Activated CD8-positive, alpha-beta memory T cell treated with anti-CD3 and anti-CD28 coated beads, Interleukin-2, amount 50 U/mL, for 24 hours (primary cell): ENCODE measurements at regions not wholly inside any gene's neighbourhood (a gene's known extent, or its start where the extent isn't known, plus 50 kb on each side); places are given as distances from the start of the nearest gene placed in this dataset.
"Not testable (repeated sequence)": the region's sequence is repeated elsewhere in the genome, so short reads cannot be mapped to it uniquely, and the experiment has no call there.

Source experiments
- DNase-seq: peaks from one replicate; pipeline ENCODE4 v3.0.0-alpha.2; 2020; ENCODE audit errors: extremely low read depth

DNA sequence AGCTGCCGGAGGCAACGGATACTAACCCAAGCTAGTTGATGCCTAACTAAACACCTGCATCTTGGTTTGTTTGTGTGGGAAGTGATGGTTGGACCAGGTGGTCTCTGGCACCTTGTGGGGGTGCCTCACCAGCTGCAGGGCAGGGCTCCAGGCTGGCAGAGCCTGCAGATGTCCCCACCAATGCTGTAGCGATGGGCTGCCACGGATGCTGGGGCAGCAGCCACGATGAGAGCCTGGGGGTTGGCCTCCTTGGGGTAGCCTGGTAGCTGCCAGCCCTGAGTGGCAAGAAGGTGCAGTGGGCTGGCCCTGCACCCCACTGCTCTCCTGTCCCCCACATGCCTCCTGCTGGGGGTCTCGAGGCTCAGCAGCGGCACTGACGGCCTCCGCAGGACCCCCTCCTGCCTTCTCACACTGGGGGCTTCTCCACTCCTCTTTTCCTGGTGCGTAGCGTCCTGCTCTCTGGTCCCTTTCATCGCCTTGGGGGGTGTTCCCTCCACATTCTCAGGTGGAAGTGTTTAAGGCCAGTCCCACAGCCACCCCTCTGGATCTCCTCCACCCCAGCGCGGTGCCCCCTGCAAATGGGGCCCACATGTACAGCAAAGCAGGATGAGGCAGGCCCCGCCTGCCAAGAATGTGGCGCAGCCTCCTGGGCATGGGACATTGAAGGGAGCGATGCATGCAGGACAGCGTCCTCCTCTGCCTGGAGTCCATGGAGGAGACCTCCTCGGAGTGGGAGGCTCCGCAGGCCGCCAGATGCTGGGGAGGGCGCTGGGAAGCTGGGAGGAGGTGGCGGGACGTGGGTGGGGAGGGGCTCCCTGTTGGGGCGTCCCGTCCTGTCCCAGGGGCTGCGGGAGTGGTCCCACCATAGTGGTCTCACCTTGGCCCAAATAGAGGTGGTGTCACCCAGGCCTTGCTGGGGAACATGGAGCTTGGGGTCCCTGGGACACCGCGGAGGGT lies 173.1 kb downstream of the ASB1 start:
- DNase-seq, result no peak

DNA sequence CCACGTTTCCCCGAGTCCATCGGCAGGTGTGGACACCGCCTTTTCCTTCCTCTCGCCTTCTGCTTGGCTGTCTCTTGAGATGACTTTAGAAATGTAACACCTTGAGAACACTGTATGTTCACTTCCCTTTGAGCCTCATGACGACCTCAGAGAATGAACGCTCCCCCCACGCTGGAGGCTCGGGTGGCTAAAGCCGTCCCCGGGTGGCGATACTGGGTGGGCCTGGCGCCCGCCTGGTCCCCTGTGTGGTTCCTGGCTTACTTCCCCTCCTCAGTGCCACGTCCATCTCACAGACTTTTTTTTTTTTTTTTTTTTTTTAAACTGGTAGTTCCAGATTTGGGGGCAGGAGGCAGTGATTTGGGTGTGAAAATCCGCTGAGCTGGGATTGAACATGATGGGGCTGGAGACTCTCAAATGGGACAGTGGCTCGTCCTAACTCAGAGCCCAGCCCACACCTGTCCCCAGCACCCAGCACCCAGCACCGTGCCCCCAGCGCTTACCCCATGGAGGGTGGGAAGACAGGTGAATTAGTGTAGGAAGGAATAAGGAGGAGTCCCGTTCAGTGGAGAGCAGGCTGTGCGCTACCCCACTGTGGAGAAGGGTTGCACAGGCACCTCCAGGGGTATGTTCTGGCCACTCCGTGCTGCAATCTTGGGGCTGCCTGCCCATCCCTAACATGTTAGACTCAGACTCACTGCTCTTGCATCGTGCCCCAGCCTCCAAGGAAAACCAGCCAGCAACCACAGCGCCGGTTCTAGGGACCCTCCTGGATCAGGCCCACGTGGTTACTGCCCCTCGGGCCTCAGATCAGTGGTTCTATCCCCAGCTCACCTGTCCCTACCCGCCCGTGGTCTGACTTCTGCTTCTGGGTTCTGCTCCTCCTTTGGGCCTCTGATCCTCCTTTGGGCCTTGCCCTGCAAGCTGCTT lies 174.0 kb downstream of the ASB1 start:
- DNase-seq, result no peak

DNA sequence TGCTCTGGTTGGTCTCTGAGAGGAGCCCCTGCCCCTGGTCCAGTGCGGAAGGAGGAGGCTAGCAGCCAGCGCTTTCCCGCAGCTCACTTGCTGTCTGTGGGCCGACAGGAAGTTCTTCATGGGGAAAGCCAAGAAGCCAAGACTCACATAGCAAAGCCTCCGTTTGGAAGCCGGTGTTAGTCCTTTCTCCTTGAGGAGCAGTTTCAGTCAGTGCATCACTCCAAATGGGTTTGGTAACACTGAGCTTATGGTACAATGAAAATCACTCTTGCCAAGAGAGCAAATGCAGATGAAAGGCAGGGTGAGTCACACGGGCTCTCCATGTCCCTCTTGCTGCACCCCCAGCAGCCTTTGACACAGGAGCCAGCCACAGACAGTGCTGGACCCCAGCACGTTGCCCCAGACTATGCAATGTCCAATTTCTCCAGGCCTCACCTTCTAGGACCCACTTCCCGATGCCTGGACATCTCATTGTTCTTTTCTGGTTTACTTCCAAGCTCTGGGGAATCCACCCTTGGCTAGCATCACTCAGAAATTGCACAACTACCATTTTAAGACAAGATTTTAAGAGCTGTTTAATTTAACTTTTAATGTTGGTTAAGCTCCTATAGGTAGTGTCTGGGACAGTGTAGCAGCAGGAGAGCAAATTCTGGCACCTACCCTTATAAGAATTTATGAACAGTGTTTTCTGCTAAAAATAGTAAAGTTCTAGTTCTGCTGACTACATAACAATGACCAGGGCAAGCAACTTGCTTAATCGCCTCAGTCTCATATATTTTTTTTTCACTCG lies 174.9 kb downstream of the ASB1 start:
- no peak for DNase-seq

DNA sequence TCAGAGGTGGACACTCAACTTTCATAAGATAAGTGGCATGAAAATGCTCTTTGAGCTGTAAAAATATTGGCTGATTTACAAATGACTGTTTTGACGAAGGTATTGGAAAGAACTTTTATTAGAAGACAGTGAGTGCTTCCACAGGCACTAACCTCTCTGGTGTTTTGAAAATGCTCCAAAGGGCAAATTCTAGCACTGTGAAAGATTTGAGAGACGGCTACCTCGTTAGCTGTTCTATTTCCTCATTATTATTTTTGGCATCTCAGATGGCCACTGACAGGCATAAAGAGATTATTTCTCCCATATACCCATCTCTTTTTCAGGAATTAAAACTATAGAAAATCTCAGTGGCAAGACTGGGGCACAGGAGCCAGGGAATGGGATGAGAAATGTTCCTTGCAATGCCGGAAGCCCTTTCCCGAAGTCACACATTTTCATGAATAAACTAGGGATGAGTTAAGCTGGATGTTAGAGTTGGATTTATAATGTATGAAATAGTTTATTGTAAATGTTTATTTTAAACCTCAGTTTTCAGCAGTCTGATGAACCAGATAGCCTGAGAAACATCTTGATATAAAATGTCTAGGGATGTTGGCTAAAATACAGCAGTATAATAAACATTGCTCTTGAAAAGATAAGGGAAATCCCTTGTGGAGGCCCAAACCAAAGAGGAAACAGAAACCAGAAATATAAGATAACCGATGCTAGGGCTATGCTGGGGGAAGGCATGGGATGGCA lies 175.7 kb downstream of the ASB1 start:
- DNase-seq, result no peak

- DNase-seq, result no peak
Observed at GRCh38 chr2:238603596-238603995, 176.9 kb downstream of the ASB1 start.

DNA sequence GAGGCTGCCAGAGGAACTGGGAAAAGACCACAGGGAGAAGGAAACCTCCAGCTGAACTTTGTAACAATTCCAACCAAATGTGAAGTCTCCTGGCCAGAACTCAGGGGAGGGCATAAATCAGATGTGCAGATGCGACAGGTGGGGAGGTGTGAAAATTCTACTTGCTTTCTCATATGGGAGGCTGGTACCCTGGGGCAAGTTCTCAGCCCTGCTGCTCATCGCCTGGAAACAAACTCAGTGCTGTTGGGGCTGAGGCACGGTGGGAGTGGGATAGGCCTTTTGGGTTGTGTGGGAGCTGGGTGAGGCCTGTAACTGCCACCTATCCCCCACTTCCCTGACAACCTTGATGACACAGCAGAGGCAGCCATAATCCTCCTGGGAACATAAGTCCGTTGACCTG lies 179.6 kb downstream of the ASB1 start:
- DNase-seq, result no peak

GRCh38 chr2:238613610-238614009 lies 186.9 kb downstream of the ASB1 start:
- no peak for DNase-seq

DNA sequence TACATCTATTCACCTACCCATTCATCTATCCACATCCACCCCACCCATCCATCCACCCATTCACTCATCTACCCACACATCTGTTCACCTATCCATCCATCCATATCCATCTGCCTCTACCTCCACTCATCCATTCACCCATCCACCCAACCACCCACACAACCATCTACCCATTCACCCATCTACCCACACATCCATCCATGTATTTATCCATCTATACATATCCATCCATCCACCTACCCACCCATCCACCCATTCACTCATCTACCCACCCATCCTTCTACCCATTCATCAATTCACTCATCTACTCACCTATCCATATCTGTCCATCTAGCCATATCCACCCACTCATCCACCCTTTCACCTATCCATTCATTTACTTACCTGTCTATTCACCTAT lies 187.6 kb downstream of the ASB1 start:
- no peak for DNase-seq

DNA sequence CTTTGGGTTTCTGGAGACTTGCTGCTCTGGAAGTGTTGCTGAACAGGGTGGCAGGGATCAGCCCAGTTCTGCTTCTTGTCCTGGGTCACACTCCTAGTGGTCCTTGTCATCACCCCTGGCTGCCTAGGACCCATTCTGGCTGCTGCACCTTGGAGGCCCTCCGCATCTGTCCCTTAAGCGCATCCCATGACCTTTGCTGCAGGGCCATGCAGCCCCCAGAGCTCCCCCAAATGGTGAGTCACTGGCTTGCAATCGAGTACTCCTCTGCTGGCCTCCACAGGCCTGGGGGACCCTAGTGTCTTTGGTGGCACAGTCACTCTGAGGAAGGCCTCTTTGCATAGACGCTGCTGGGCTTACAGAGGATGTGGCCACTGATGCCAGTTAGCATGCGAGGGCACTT lies 188.5 kb downstream of the ASB1 start:
- no peak for DNase-seq

- no peak for DNase-seq
Observed at GRCh38 chr2:238616681-238617080, 190.0 kb downstream of the ASB1 start.

DNA sequence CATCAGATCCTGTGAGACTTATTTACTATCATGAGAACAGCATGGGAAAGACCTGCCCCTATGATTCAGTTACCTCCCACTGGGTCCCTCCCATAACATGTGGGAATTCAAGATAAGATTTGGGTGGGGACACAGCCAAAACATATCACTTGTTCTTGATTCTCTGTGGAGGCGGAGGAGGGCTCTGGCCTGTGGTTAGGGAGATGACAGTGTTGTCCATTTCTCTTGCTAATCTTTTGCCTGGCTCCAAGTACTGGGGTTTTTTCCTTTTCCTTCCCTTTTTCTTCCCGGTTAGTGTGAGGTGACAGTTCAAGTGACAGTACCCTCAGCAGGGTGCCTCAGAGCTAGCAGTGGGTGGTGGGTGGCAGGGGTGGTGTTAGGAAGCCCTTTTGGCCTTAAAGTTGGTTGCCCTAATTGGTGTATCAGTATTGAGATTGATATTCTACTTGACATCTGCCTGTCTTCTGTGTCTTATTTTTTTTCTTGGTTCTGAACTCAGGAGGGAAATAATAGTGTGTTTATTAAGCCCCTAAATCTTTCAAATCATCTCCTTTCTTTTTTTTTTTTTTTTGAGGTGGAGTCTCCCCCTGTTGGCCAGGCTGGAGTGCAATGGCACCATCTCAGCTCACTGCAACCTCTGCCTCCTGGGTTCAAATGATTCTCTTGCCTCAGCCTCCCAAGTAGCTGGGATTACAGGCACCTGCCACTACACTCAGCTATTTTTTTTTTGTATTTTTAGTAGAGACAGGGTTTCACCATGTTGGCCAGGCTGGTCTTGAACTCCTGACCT lies 192.0 kb downstream of the ASB1 start:
- DNase-seq, result not testable (repeated sequence)

GRCh38 chr2:238627899-238628298 lies 201.2 kb downstream of the ASB1 start:
- no peak for DNase-seq

- DNase-seq, result no peak
Observed at GRCh38 chr2:238629064-238629463, 202.3 kb downstream of the ASB1 start.

DNA sequence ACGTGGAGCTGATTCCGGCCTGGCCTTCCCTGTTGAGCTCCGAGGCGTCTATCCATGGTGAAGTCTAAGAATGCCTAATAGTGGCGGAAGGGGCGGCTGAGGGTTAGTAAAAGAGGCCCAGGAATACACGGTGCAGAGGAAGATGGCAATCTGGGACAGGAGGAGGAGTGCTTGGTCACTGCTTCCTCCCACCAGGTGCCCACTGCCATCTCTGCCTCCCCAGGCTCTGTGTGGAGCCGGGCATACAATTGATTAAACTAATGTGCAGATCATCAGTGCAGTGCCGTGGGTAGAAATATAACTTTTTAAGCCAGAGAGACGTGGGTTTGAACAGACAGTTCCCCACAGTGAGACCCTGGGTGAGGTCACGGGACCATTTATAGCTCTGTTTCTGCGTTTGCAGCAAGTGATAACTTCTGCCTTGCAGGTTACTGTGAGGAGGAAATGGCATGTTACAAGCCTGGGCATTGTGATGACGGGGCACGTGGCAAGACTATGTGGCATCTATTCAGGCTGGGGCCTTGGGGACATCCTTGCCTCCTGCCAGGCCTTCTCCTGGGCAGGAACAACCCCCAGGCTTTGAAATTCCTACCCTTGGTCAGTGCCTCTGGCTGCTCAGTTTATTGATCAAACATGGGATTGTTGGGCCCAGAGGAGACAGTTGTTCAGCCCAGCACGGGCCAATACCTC lies 204.9 kb downstream of the ASB1 start:
- no peak for DNase-seq

GRCh38 chr2:238632181-238633060 lies 205.7 kb downstream of the ASB1 start:
- no peak for DNase-seq

GRCh38 chr2:238633426-238634328 lies 206.9 kb downstream of the ASB1 start:
- no peak for DNase-seq

- no peak for DNase-seq
Observed at GRCh38 chr2:238634701-238635357, 208.1 kb downstream of the ASB1 start.
